ENCODE measurements at regions not wholly inside any gene's neighbourhood (a gene's known extent, or its start where the extent isn't known, plus 50 kb on each side); places are given as distances from the start of the nearest gene placed in this dataset.
A peak's percentile ranks its signal among the peaks of the same experiment; 100 is the strongest.

DNA sequence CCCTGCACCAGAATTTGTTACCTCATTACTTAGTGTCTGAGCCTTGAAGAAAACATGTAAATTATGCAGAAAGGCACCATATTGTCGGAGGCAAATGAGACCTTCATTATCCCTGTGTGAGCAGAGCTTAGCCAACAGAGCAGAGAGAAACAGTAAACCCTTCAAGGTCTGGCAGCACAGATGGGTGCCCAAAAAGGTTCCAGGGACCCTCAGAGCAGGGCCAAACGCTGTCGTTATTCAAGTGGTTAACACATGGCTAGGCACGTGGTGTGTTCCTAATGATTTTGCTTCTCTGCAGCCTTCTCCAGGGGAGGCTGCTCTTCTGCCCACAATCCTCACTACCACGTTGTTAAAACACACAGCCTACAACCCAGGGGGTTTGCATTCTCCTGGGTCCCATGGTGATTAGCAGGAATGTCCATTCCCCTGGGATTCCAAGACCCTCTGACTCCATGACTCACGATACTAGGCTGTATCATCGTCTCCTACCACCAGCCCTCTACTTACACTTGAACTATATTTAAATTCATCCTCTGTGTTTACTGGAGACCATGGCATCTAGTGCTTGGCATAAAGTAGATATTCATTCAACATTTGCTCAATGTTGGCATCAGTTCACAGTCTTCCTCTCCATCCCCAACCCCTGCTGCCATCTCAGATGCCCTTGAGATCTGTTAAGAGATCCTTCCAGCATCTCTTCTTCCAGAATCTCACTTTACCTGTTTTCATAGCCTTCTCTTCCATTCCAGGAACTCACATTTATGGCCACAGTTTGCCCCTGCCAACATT is 174.5 kb upstream of the RAD23B start:
- Mint-ChIP-seq H3K4me3 (no peak overlapping the region), H3K27me3 (ENCODE audit: low read depth, poor library complexity) (peaks cover 10% of the 10 kb centered on the region), H3K9me3 (no peaks in the 10 kb centered on the region), H3K27ac (no peak overlapping the region), H3K36me3 (ENCODE audit: low read depth) (no peaks in the 10 kb centered on the region), H3K4me1 (peaks cover 17% of the 10 kb centered on the region)
- TF ChIP-seq, protein P1, sequence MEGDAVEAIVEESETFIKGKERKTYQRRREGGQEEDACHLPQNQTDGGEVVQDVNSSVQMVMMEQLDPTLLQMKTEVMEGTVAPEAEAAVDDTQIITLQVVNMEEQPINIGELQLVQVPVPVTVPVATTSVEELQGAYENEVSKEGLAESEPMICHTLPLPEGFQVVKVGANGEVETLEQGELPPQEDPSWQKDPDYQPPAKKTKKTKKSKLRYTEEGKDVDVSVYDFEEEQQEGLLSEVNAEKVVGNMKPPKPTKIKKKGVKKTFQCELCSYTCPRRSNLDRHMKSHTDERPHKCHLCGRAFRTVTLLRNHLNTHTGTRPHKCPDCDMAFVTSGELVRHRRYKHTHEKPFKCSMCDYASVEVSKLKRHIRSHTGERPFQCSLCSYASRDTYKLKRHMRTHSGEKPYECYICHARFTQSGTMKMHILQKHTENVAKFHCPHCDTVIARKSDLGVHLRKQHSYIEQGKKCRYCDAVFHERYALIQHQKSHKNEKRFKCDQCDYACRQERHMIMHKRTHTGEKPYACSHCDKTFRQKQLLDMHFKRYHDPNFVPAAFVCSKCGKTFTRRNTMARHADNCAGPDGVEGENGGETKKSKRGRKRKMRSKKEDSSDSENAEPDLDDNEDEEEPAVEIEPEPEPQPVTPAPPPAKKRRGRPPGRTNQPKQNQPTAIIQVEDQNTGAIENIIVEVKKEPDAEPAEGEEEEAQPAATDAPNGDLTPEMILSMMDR (IDR thresholded peaks at IDR 0.05): no peak
- no peak for DNase-seq

DNA sequence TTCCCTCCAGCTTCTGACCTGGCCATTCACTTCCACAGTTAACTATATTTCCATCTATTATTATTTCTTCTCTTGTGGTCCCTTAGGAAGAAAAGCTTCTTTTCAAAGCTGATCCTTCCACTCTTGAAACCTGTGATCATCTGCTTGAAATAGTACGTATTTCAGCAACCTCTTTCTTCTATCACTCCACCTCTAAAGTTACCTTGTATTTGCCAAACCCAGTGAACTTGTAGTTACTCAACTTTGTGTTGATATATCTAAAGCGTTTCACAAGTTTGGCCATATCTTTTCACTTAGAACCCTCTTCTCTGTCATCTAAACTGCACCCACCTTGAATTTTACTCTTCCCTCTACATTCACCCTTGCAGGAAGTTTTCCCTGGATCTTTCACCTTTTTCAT is 173.8 kb upstream of the RAD23B start:
- H3K27me3 Mint-ChIP-seq (ENCODE audit: low read depth, poor library complexity): peaks cover 10% of the 10 kb centered on the region
- no peak overlapping the region for H3K4me3 Mint-ChIP-seq
- TF ChIP-seq, protein P1 (IDR thresholded peaks at IDR 0.05): no peak
- peaks cover 14% of the 10 kb centered on the region for H3K4me1 Mint-ChIP-seq
- H3K27ac Mint-ChIP-seq: no peak overlapping the region
- no peaks in the 10 kb centered on the region for H3K36me3 Mint-ChIP-seq (ENCODE audit: low read depth)
- H3K9me3 Mint-ChIP-seq: no peaks in the 10 kb centered on the region
- DNase-seq: no peak

DNA sequence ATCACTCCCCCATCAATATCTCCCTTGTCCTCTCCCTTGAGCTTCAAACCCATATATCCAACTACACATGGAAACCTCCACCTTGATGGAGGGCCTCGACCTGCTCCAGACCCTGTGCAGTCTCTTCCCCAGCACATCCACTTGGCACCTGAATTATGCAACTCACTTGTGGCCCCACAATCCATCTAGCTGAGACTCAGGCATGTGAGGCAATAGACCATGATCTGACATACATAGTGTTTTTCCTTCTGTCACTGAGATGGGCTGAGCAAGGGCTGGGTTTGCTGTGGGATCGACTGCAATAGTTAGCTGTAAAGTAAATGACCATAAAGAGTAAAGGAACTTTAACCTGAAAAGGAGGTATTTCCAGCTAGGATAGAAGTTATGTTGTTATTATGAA is 172.9 kb upstream of the RAD23B start:
- DNase-seq: no peak
- TF ChIP-seq, protein P1 (IDR thresholded peaks at IDR 0.05): no peak
- Mint-ChIP-seq H3K27me3 (ENCODE audit: low read depth, poor library complexity) (peaks cover 10% of the 10 kb centered on the region), H3K4me1 (peaks cover 8% of the 10 kb centered on the region), H3K27ac (no peak overlapping the region), H3K36me3 (ENCODE audit: low read depth) (no peaks in the 10 kb centered on the region), H3K4me3 (no peak overlapping the region), H3K9me3 (no peaks in the 10 kb centered on the region)

DNA sequence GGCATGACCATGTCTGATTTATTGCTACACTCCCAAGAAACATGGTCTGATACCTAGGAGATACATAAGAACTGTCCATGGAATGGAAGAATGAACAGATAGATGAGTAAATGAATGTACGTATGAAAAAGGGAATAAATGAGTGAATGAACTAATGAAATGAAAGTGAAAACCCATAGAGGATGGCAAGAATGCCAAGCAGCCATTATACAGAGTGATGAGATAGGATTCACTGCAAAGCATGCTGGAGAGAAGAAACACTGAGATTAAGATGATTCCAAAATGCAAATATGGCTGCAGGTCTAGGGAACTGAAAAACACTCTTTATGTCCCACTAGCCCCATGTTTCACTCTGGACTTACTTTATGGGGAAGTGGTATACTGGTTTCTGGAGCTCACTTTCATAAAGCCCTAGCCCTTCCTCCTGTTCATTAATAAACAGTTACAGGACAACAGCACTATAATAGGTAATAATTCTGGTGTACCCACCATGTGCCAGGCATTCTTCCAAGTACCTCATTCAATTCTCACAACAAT is 170.3 kb upstream of the RAD23B start:
- Mint-ChIP-seq H3K4me1 (no peaks in the 10 kb centered on the region), H3K4me3 (no peak overlapping the region), H3K27ac (no peak overlapping the region), H3K9me3 (no peaks in the 10 kb centered on the region), H3K27me3 (ENCODE audit: low read depth, poor library complexity) (peaks cover 12% of the 10 kb centered on the region), H3K36me3 (ENCODE audit: low read depth) (no peaks in the 10 kb centered on the region)
- DNase-seq: no peak
- TF ChIP-seq, protein P1 (IDR thresholded peaks at IDR 0.05): no peak

DNA sequence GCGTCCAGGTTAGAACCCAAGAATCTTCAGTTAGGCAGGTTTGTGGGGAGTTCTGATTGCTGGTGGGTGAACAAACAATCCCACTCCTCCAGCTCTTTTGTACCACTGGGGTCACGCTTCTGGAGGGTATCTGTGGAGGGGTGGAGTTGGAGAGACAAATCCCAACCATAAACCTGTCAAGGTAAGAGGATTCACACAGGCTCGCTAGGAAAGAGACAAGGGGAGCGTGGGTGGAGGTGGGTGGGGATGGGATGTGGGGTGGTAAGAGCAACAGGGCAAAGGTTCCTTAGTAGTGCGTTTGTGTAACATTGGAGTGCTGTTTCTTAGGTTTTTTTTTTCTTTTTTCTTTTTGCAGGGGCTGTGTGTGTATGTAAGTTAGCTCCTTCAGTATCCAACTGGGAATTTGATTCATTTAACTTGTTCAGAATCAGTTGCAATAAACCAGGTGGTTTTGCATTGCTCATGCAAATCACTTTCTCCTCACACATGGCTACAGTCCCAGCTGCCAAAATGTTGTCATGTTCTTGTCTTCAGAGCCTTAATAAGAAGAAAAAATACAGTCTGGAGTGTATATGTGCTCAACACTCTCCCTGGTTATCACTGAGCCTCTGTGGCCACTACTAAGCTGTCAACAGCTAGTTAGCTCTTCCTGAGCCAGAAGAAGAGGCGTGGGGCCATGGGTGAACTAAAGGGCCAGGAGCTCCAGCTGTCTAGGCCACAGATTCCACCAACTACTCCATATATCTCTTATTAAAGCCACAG is 164.0 kb upstream of the RAD23B start:
- Mint-ChIP-seq H3K27me3 (ENCODE audit: low read depth, poor library complexity) (peaks cover 11% of the 10 kb centered on the region), H3K4me3 (no peak overlapping the region), H3K36me3 (ENCODE audit: low read depth) (no peaks in the 10 kb centered on the region), H3K4me1 (peaks cover 26% of the 10 kb centered on the region), H3K9me3 (no peaks in the 10 kb centered on the region), H3K27ac (no peak overlapping the region)
- peak; percentile 10 for DNase-seq
- TF ChIP-seq, protein P1 (IDR thresholded peaks at IDR 0.05): no peak

Measured in nephron progenitor cell (in vitro differentiated cells).